ENCODE measurements at regions not wholly inside any gene's neighbourhood (a gene's known extent, or its start where the extent isn't known, plus 50 kb on each side); places are given as distances from the start of the nearest gene placed in this dataset.

DNA sequence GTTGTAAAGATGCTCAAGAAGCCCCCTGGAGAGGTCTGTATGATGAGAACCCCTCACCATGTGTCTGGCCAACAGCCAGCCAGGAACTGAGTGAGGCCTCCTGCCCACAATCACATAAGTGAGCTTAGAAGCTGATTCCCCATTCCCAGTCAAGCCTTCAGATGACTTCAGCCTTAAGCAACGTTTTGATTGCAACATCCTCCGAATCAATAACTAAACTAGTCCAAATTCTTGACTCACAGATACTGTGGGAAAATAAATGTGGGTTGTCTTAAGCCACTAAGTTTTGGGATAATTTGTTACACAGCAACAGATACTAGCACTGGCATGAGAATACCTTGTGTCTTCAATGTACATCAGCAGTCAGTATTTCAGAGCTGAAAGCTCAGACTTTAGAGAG, 54.5 kb upstream of the HS3ST4 start:
- no peak for TF ChIP-seq EZH2 (IDR thresholded peaks at IDR 0.05; ENCODE audit: borderline replicate concordance, low read depth, low read length, poor library complexity, severe bottlenecking)
- TF ChIP-seq, protein P1, sequence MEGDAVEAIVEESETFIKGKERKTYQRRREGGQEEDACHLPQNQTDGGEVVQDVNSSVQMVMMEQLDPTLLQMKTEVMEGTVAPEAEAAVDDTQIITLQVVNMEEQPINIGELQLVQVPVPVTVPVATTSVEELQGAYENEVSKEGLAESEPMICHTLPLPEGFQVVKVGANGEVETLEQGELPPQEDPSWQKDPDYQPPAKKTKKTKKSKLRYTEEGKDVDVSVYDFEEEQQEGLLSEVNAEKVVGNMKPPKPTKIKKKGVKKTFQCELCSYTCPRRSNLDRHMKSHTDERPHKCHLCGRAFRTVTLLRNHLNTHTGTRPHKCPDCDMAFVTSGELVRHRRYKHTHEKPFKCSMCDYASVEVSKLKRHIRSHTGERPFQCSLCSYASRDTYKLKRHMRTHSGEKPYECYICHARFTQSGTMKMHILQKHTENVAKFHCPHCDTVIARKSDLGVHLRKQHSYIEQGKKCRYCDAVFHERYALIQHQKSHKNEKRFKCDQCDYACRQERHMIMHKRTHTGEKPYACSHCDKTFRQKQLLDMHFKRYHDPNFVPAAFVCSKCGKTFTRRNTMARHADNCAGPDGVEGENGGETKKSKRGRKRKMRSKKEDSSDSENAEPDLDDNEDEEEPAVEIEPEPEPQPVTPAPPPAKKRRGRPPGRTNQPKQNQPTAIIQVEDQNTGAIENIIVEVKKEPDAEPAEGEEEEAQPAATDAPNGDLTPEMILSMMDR (conservative IDR thresholded peaks at IDR 0.05; ENCODE audit: low read depth, low read length) = no peak
- DNase-seq (ENCODE audit: low spot score) = no peak
- Histone ChIP-seq H3K27ac (ENCODE audit: low read depth, low read length, poor library complexity, severe bottlenecking) (no peak overlapping the region), H3K4me1 (ENCODE audit: insufficient read depth, low read length, poor library complexity, severe bottlenecking) (no peaks in the 10 kb centered on the region), H3K4me3 (ENCODE audit: low read depth, low read length, poor library complexity, severe bottlenecking) (no peak overlapping the region), H3K9me3 (ENCODE audit: low read depth, low read length, poor library complexity, severe bottlenecking) (no peaks in the 10 kb centered on the region), H3K27me3 (replicated peaks; ENCODE audit: insufficient read depth, low read depth, low read length, poor library complexity) (no peaks in the 10 kb centered on the region), H3K36me3 (ENCODE audit: insufficient read depth, low read length, poor library complexity, severe bottlenecking) (no peaks in the 10 kb centered on the region)
- intact Hi-C loops (cut with micrococcal nuclease; ENCODE audit: unreplicated experiment) = no loop called here
- BruUV-seq (replicated peaks) = no TSS peak
- POLR2A ChIA-PET (ENCODE audit: low non-redundant PET) = no interaction called here
- CTCF ChIA-PET = no interaction called here

DNA sequence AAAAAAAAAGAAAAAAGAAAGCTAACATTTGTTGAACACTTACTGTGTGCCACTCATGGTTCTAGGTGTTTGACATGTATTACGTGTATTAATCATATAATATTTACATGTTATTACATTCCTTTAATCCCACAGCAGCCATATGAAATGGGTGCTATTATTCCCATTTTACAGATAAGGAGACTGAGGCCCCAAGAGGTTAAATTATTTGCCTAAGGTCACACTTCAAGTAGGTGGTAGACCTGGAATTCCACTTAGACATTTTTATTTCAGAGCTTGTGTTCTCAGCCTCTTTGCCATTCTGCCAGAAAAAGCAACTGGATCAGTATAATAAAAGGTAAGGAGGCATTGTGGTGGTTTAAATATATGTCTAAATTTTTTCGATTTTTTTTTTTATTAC, 55.1 kb upstream of the HS3ST4 start:
- POLR2A ChIA-PET (ENCODE audit: low non-redundant PET) = no interaction called here
- no peak overlapping the region for H3K27ac ChIP-seq (ENCODE audit: low read depth, low read length, poor library complexity, severe bottlenecking)
- no TSS peak for BruUV-seq (replicated peaks)
- no peaks in the 10 kb centered on the region for H3K9me3 ChIP-seq (ENCODE audit: low read depth, low read length, poor library complexity, severe bottlenecking)
- no peak for TF ChIP-seq EZH2 (IDR thresholded peaks at IDR 0.05; ENCODE audit: borderline replicate concordance, low read depth, low read length, poor library complexity, severe bottlenecking)
- TF ChIP-seq, protein P1 (conservative IDR thresholded peaks at IDR 0.05; ENCODE audit: low read depth, low read length) = no peak
- CTCF ChIA-PET = no interaction called here
- DNase-seq (ENCODE audit: low spot score) = no peak
- H3K27me3 ChIP-seq (replicated peaks; ENCODE audit: insufficient read depth, low read depth, low read length, poor library complexity) = no peaks in the 10 kb centered on the region
- H3K4me1 ChIP-seq (ENCODE audit: insufficient read depth, low read length, poor library complexity, severe bottlenecking) = no peaks in the 10 kb centered on the region
- H3K36me3 ChIP-seq (ENCODE audit: insufficient read depth, low read length, poor library complexity, severe bottlenecking) = no peaks in the 10 kb centered on the region
- no peak overlapping the region for H3K4me3 ChIP-seq (ENCODE audit: low read depth, low read length, poor library complexity, severe bottlenecking)
- intact Hi-C loops (cut with micrococcal nuclease; ENCODE audit: unreplicated experiment) = no loop called here

DNA sequence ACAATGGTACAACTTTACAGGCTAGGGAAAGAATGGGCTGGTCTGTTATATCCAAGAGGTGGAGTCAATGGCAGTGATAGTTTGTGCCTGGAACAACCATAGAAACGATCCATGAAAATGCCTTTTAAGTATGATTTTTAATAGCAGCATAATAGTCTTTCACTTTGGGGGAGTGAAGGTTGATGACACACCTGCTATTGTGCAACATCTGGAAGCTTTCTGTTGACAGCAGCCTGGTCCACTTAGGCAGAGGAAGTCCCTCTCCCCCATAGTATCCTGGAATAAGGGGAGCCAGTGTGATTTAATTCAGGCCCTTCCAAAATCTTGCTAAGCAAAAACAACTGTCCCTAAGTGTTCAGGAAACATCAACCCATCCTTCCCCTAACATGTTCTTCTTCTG, 56.3 kb upstream of the HS3ST4 start:
- intact Hi-C loops (cut with micrococcal nuclease; ENCODE audit: unreplicated experiment) = no loop called here
- CTCF ChIA-PET = no interaction called here
- DNase-seq (ENCODE audit: low spot score) = no peak
- no peak overlapping the region for H3K27ac ChIP-seq (ENCODE audit: low read depth, low read length, poor library complexity, severe bottlenecking)
- TF ChIP-seq EZH2 (IDR thresholded peaks at IDR 0.05; ENCODE audit: borderline replicate concordance, low read depth, low read length, poor library complexity, severe bottlenecking) = no peak
- TF ChIP-seq, protein P1 (conservative IDR thresholded peaks at IDR 0.05; ENCODE audit: low read depth, low read length) = no peak
- H3K9me3 ChIP-seq (ENCODE audit: low read depth, low read length, poor library complexity, severe bottlenecking) = no peaks in the 10 kb centered on the region
- no peaks in the 10 kb centered on the region for H3K27me3 ChIP-seq (replicated peaks; ENCODE audit: insufficient read depth, low read depth, low read length, poor library complexity)
- H3K4me3 ChIP-seq (ENCODE audit: low read depth, low read length, poor library complexity, severe bottlenecking) = no peak overlapping the region
- POLR2A ChIA-PET (ENCODE audit: low non-redundant PET) = no interaction called here
- no peaks in the 10 kb centered on the region for H3K4me1 ChIP-seq (ENCODE audit: insufficient read depth, low read length, poor library complexity, severe bottlenecking)
- no peaks in the 10 kb centered on the region for H3K36me3 ChIP-seq (ENCODE audit: insufficient read depth, low read length, poor library complexity, severe bottlenecking)
- no TSS peak for BruUV-seq (replicated peaks)
